GM12891 (cell line): ENCODE measurements at regions not wholly inside any gene's neighbourhood (a gene's known extent, or its start where the extent isn't known, plus 50 kb on each side); places are given as distances from the start of the nearest gene placed in this dataset.

Experiments
- PAX5 ChIP-seq: IDR thresholded peaks from 2 replicates; pipeline ENCODE4 v1.6.1; 2011; ENCODE audit warnings: low read length, moderate library complexity, mild to moderate bottlenecking; ENCODE audit not compliant: insufficient read depth, severe bottlenecking
- POLR2A ChIP-seq: IDR thresholded peaks from 2 replicates; pipeline ENCODE4 v1.6.1; 2011; ENCODE audit warnings: low read depth, low read length, control low read depth
- POLR2AphosphoS5 ChIP-seq: IDR thresholded peaks from 2 replicates; pipeline ENCODE4 v1.6.1; 2011; ENCODE audit warnings: low read depth, low read length, control low read depth
- POU2F2 ChIP-seq: IDR thresholded peaks from 2 replicates; pipeline ENCODE4 v1.6.1; 2011; ENCODE audit warnings: low read depth, mild to moderate bottlenecking, control low read depth, low read length, moderate library complexity
- SPI1 ChIP-seq: IDR thresholded peaks from 2 replicates; pipeline ENCODE4 v1.6.1; 2011; ENCODE audit warnings: low read depth, low read length, control low read depth
- TAF1 ChIP-seq: IDR thresholded peaks from 2 replicates; pipeline ENCODE4 v1.6.1; 2011; ENCODE audit warnings: low read depth, low read length, control low read depth

DNA sequence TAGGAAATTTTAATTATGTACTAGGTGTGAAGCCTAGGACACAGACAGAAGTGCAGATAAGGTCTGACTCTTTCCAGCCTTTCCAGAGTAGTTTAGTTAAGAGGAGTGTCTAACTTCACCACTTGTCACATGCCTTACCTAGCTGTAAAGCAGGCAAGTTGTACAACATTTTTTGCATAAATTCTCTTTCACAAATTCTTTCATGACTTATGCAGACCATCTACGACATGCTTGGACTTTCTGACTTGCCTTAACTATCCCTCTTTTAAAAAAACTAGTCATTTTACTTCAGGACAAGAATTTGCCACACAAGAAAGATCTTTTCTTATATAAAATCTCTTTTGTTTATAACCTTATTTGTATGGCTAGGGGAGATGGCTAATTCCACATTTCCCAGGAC lies 1273.6 kb upstream of the SLC39A10 start:
- no peak for TF ChIP-seq TAF1
- no peak for TF ChIP-seq POLR2A
- no peak for TF ChIP-seq POLR2AphosphoS5
- TF ChIP-seq SPI1 = no peak
- TF ChIP-seq POU2F2 = no peak
- TF ChIP-seq PAX5 = no peak
